IPS-NIHi11 (cell line): ENCODE measurements at regions not wholly inside any gene's neighbourhood (a gene's known extent, or its start where the extent isn't known, plus 50 kb on each side); places are given as distances from the start of the nearest gene placed in this dataset.
"Not testable (repeated sequence)": the region's sequence is repeated elsewhere in the genome, so short reads cannot be mapped to it uniquely, and the experiment has no call there.

Experiments used
- DNase-seq: peaks from one replicate; pipeline ENCODE4 v3.0.0; 2012; ENCODE audit warnings: mixed read lengths, low spot score

DNA sequence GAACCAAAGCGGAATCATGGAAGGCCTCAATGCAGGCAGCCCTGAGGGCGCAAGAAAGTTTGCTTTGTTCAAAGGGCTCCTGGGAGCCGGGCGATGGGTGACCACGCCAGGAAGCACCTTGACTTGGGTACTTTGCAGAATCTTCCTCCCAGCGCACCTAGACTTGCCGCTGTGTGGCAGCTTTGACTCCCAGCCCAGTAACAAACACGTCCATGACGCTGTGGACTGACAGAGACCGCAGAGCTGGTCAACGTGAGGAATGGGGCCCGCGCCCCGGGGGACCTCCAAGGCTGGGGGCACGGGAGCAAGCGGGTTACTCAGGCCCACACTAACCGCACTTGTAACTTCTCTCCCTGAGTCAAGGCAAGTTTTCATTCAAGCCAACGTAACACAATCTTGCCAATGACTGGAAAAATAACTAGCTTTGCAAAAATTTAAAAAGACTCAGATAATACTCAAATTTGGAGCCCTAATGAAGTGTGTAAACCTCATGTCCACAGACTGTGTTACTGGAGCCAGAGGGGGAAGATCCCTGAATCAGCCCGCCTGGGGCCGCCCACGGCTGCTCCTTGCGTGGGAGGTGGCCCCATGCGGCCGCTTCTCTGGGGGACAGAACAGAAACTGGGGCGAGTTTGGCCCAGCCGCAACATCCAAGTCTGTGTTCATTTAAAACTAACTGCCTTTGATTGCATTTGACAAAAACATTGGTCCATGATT lies 130.8 kb downstream of the DNAJB6 start:
- DNase-seq: no peak

DNA sequence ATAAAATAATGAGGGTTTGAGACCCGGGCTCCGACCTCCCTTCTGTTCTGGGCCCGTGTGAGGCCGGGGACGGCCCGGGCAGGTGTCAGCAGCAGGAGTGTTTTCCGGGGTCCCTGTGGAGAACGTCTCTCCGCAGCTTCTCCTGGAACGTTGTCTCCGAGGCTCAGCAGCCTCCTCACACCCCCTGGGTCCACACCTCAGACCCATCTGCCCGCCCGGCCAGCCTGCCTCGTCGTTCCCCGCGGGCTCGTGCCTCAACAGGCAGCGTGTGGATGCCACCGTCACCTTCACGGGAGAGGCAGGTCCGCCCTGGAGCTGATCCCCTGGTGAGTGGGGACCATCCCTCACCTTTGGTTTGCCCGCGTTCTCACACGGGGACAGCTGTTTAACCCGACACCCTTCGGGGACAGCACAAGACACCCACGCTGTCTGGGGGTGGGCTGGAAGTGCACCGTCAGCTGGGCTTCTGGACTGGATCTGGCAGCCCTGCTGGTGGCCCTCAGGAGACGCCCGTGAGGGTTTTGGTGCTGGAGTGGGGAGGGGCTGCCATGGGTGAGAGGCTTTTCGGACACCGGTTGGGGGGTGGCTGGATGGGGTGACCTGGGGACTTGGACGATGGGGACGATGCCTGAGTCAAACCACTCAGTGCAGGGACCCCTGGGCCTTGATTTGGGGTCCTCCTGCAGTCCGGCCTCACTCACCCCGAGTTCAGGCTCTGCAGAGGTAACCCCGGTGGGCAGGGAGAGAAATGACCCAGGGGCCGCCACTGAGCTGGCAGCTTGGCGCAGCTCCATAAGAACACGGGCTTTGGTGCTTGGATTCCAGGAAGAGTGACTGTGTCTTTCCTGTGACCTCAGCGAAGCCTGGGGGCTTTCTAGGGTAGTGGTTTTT lies 131.7 kb downstream of the DNAJB6 start:
- DNase-seq: no peak

- DNase-seq: no peak
These were observed 132.6 kb downstream of the DNAJB6 start for GRCh38 chr7:157469181-157470016.

GRCh38 chr7:157470017-157470322 lies 133.2 kb downstream of the DNAJB6 start:
- DNase-seq: no peak

DNA sequence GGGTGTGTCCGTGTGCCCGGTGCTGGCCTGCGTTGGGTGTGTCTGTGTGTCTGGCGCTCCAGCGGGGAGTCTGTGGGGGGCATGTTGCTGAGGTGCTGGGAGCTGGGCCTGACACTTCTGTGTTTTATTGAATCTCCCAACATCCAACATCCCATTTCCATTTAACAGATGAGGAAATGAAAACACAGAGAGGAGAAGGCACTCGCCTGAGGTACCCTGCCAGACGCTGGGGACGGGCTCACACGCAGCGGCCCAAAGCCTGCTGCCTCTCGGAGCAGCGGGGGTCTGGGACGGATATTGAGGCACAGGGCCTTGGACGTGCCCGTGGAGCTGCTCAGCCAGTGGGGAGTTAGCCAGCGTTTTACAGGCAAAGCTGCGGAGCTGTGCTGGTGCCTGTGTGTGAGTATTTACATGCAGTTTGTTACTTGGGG lies 133.9 kb downstream of the DNAJB6 start:
- no peak for DNase-seq

DNA sequence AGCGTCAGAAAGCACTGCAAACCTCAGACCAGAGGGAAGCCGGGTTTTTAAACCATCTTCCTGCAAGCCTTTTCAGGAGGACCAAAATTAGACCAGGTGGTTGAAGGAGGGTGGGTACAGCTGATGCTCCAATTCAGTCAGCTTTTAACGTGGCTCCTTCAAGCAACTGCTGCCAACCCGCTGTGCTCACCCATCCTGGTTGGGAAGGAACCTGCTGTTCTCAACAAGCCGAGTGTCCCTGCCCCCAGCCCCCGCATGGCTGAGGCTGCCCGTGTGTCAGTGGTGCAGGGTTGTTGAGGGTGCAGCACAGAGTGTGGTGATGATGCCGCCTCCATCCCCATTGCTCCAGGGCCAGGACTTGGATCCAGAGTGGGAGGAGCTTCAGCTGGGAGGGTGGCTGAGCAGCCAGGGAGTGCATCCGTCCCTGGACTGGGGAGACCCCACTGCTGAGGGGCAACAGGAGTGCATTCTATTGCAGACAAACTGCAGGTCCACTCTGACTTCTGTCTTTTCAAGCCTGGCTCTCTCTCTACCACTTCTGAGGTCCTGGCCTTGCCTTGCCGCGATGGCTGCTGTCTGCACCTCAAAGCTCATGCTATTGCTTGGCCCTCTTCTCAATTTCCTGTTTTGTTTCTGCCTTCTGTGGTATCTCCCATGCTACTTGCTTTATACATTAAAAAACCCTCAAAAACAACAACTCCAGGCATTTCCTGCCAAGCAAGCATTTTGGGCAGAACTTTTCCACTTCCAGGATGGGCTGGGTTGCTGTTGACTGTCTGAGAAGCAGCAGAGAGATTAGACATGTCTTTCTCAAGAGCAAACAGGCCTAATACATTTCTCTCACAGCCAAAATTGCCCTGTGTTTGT lies 134.7 kb downstream of the DNAJB6 start:
- DNase-seq: no peak

DNA sequence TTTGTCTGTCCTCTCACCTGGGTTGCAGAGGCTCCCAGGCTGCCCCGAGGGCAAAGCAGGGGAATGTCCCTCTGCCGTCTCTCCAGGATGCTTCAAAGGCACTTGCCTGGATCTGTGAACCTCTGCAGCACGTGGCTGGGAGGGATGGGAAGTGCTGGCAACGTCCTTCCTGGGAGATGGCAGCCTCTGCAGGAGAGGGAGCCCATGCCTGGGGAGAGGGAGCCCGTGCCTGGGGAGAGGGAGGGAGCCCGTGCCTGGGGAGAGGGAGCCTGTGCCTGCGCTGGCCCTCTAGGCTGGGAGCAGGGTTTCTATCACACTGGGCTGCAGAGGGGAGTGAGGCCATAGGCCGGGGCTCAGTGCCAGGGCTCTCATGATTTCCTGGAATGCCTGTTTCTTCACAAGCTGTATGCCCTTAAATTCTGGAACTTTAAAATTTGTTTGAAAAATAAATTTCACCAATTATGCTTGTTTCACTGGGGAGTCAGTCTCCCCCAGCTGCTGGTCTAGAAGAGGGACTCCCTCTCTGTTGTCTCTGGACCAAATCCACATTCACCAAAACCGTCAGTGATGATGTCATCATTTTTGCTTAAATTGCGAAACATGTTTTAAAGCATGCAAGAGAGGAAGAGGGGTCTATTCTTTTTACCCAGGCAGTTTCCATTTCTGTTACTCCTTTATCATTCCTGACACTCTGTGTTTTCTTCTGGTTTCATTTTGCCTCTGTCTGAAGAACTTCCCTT lies 135.7 kb downstream of the DNAJB6 start:
- DNase-seq: no peak

- DNase-seq: no peak
These were observed 136.3 kb downstream of the DNAJB6 start for GRCh38 chr7:157473051-157473569.

GRCh38 chr7:157474685-157475084 lies 137.9 kb downstream of the DNAJB6 start:
- peak; percentile 48 for DNase-seq

GRCh38 chr7:157475095-157475494 lies 138.3 kb downstream of the DNAJB6 start:
- DNase-seq: no peak

DNA sequence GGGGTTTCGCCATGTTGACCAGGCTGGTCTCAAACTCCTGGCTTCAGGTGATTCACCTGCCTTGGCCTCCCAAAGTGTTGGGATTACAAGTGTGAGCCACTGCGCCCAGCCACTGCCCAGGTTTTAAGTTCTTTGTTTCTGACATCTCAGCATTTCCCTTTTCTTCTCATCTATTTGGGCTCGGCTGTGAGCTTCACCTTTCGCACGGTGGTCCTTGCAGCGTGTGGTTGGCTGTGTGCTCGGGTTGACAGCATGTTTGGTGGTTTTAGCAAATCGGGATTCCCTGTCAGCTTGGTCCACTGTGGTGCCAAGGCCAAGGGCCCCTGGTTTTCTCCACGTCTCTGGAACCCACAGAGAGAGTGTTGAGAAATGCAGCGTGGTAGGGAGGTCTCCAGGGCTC lies 138.8 kb downstream of the DNAJB6 start:
- no peak for DNase-seq

- DNase-seq: no peak
These were observed 139.4 kb downstream of the DNAJB6 start for GRCh38 chr7:157476201-157476600.

GRCh38 chr7:157476654-157477549 lies 140.1 kb downstream of the DNAJB6 start:
- no peak for DNase-seq

- no peak for DNase-seq
These were observed 140.9 kb downstream of the DNAJB6 start for GRCh38 chr7:157477550-157478212.

- DNase-seq: not testable (repeated sequence)
These were observed 141.8 kb downstream of the DNAJB6 start for GRCh38 chr7:157478611-157479010.

DNA sequence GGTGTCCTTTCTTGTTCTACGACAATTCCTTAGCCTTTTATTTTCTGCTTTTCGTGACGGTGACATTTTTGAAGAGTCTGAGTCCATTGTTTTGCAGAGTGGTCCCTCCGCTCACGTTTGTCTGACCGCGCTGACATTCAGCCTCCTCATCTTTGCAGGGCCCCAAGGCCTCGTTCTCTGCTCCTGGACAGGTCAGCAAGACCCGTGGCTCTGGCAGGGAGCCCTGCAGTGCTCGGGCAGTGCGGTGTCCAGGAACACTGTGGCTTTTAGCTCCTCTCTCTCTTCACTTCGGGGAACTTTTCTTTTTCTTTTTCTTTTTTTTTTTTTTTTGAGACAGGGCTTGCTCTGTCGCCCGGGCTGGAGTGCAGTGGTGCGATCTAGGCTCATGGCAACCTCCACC lies 142.5 kb downstream of the DNAJB6 start:
- no peak for DNase-seq

DNA sequence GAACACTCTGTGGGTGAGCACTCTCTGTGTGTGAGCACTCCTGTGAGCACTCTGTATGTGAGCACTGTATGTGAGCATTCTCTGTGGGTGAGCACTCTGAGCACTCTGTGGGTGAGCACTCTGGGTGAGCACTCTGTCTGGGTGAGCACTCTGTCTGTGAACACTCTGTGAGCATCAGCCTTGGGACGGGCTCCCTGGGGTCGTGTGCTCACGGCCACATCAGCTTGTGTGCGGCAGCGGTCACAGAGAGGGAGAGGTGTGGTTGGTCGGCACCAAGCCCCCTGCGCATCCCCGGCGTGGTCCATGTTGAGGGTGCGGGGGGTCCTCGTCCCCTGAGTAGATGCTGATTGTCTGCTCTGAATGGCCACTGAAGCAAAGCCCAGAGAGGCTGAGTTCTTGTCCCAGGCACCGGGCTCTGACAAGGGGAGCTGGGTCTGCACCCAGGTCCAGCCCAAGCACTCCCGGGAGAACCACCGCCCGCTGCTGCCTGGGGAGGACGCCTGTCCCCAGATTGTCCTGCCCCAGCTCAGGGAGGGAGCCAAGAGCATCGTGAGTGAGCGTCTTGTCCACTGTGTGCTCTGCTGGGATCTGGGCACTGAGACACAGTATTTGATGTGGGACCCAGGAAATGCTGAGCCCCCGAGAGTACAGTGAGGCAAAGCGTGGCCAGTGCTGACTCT lies 143.7 kb downstream of the DNAJB6 start:
- no peak for DNase-seq

GRCh38 chr7:157481389-157481788 lies 144.6 kb downstream of the DNAJB6 start:
- no peak for DNase-seq
